Left ventricle myocardium inferior (tissue), 1 donor: ENCODE measurements at regions not wholly inside any gene's neighbourhood (a gene's known extent, or its start where the extent isn't known, plus 50 kb on each side); places are given as distances from the start of the nearest gene placed in this dataset.

Source experiments
- DNase-seq: peaks from one replicate; pipeline ENCODE4 v3.0.0-alpha.2; 2020
- H3K27ac ChIP-seq: fragments of 200-600 bp; replicated peaks from 2 replicates; pipeline ENCODE4 v1.8.0; 2021
- H3K27me3 ChIP-seq: fragments of 200-600 bp; 2 replicates; pipeline ENCODE4 v1.8.0; 2021; ENCODE audit warnings: low read depth
- H3K36me3 ChIP-seq: fragments of 200-600 bp; 2 replicates; pipeline ENCODE4 v1.8.0; 2021
- H3K4me1 ChIP-seq: fragments of 200-600 bp; 2 replicates; pipeline ENCODE4 v1.8.0; 2021
- H3K4me3 ChIP-seq: fragments of 200-600 bp; 2 replicates; pipeline ENCODE4 v1.8.0; 2021; ENCODE audit warnings: mild to moderate bottlenecking, moderate library complexity
- H3K9me3 ChIP-seq: fragments of 200-600 bp; replicated peaks from 2 replicates; pipeline ENCODE4 v1.8.0; 2021
- CTCF ChIP-seq: fragments of 200-600 bp; IDR thresholded peaks from 2 replicates; pipeline ENCODE4 v1.8.0; 2021; ENCODE audit warnings: antibody characterized with exemption, mild to moderate bottlenecking, borderline replicate concordance
- intact Hi-C: fragments of 100-400 bp; cut with micrococcal nuclease; formaldehyde crosslinking; loops from one replicate; pipeline ENCODE4 v1.11.0; 2022
- donor health status: DM: no; HTN: yes; CAD: no; lungs with severe emphysema.

- Histone ChIP-seq H3K9me3 (no peaks in the 10 kb centered on the region), H3K36me3 (no peaks in the 10 kb centered on the region), H3K27me3 (no peaks in the 10 kb centered on the region), H3K4me3 (no peak overlapping the region), H3K4me1 (no peaks in the 10 kb centered on the region), H3K27ac (no peak overlapping the region)
- intact Hi-C loops, result no loop called here
- DNase-seq, result no peak
- TF ChIP-seq CTCF, result no peak
Observed at GRCh38 chr3:83816653-83817052, 1142.1 kb upstream of the CADM2 start.

- TF ChIP-seq CTCF, result no peak
- H3K27ac ChIP-seq, result no peak overlapping the region
- H3K4me1 ChIP-seq, result no peaks in the 10 kb centered on the region
- intact Hi-C loops, result loop anchor here (10.0 kb wide), 1 partner anchor 497 kb away; no protein-coding TSS in a partner anchor
- no peaks in the 10 kb centered on the region for H3K36me3 ChIP-seq
- DNase-seq, result no peak
- H3K27me3 ChIP-seq, result no peaks in the 10 kb centered on the region
- H3K9me3 ChIP-seq, result no peaks in the 10 kb centered on the region
- H3K4me3 ChIP-seq, result no peak overlapping the region
Observed at GRCh38 chr3:83821506-83821905, 1137.3 kb upstream of the CADM2 start.

- H3K27ac ChIP-seq, result no peak overlapping the region
- H3K4me1 ChIP-seq, result no peaks in the 10 kb centered on the region
- intact Hi-C loops, result loop anchor here (10.0 kb wide), 1 partner anchor 498 kb away; no protein-coding TSS in a partner anchor
- no peak overlapping the region for H3K4me3 ChIP-seq
- no peaks in the 10 kb centered on the region for H3K27me3 ChIP-seq
- H3K36me3 ChIP-seq, result no peaks in the 10 kb centered on the region
- no peaks in the 10 kb centered on the region for H3K9me3 ChIP-seq
- TF ChIP-seq CTCF, result no peak
- no peak for DNase-seq
Observed at GRCh38 chr3:83823095-83823494, 1135.7 kb upstream of the CADM2 start.

- Histone ChIP-seq H3K27me3 (no peaks in the 10 kb centered on the region), H3K27ac (no peak overlapping the region), H3K36me3 (no peaks in the 10 kb centered on the region), H3K4me1 (no peaks in the 10 kb centered on the region), H3K4me3 (no peak overlapping the region), H3K9me3 (peaks cover 36% of the 10 kb centered on the region)
- intact Hi-C loops, result no loop called here
- no peak for DNase-seq
- TF ChIP-seq CTCF, result no peak
Observed at GRCh38 chr3:83835040-83835439, 1123.7 kb upstream of the CADM2 start.

GRCh38 chr3:83842511-83842910, 1116.3 kb upstream of the CADM2 start:
- no peak for TF ChIP-seq CTCF
- no peaks in the 10 kb centered on the region for H3K4me1 ChIP-seq
- H3K9me3 ChIP-seq, result peaks cover 9% of the 10 kb centered on the region
- no peak for DNase-seq
- H3K36me3 ChIP-seq, result no peaks in the 10 kb centered on the region
- H3K27me3 ChIP-seq, result no peaks in the 10 kb centered on the region
- no peak overlapping the region for H3K27ac ChIP-seq
- no peak overlapping the region for H3K4me3 ChIP-seq
- intact Hi-C loops, result no loop called here

- no peak overlapping the region for H3K27ac ChIP-seq
- no peaks in the 10 kb centered on the region for H3K27me3 ChIP-seq
- peaks cover 9% of the 10 kb centered on the region for H3K9me3 ChIP-seq
- H3K4me1 ChIP-seq, result no peaks in the 10 kb centered on the region
- no peak for TF ChIP-seq CTCF
- no peaks in the 10 kb centered on the region for H3K36me3 ChIP-seq
- H3K4me3 ChIP-seq, result no peak overlapping the region
- intact Hi-C loops, result no loop called here
- no peak for DNase-seq
Observed at GRCh38 chr3:83843716-83844115, 1115.1 kb upstream of the CADM2 start.
